DMS 273 treated with DMSO at 0.1 percent for 48 hours (cell line): ENCODE measurements at regions not wholly inside any gene's neighbourhood (a gene's known extent, or its start where the extent isn't known, plus 50 kb on each side); places are given as distances from the start of the nearest gene placed in this dataset.
"Not testable (repeated sequence)": the region's sequence is repeated elsewhere in the genome, so short reads cannot be mapped to it uniquely, and the experiment has no call there.

Experiments used
- DNase-seq: peaks from one replicate; lab custom pipeline; 2025; lab: John Stamatoyannopoulos, UW

GRCh38 chr14:97074456-97074855, 277.3 kb downstream of the VRK1 start:
- no peak for DNase-seq

DNA sequence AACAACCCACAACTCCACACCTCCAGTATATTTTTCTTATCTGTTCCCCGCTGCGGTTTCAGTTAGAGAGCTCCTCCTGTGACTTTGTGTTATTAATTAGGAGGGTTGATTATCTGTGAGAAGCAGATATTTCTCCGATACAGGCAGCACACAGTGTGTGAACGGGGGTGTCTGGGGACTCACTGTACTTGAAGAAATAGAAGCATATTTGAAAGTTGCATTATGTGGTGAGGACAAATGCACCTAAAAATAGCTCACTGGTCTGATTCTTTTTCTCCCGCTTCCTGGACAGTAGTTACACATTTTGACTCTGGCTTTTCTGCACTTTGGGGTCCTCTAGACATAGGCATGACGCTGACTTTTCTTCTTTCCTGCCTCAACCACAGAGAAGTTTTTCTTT, 277.7 kb downstream of the VRK1 start:
- DNase-seq: no peak

DNA sequence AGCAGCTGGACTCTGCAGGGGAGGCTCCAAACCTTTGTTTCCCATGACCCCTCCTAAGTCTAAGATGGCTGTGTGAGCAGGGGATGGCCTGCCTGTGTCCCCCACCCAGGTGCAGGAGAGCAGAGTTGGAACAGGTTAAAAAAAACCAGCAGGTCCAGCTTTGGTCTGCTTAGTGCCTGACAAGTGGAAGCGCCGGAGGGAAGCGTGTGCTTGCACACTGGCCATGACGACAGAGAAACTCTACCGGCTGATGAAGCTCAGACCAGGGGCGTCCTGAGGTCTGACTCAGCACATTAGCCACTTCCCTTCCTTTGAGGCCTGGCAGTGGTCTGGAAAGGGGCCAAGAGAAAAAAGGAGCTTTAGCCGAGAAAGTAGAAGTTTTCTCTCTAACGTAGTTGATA, 280.1 kb downstream of the VRK1 start:
- DNase-seq: no peak

- no peak for DNase-seq
These were observed 280.5 kb downstream of the VRK1 start for GRCh38 chr14:97077687-97078086.

DNA sequence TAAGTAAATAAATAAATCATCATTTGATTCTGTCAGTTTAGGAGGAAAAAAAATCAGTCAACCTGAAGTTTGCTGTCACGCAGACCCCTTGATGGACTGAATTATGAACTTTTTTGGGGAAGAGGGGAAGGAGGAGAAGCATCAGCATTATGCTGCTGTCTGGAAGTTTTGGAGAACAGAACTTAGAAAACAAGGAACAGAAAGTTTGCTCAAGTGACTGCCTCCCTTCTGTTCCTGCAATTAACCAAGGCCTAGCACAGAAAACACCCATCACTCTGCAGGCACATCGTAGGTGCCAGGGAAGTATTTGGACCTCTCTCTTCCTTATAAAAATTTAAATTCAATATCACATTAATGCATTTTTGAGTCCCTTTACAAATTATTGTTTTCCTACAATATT, 283.8 kb downstream of the VRK1 start:
- no peak for DNase-seq

DNA sequence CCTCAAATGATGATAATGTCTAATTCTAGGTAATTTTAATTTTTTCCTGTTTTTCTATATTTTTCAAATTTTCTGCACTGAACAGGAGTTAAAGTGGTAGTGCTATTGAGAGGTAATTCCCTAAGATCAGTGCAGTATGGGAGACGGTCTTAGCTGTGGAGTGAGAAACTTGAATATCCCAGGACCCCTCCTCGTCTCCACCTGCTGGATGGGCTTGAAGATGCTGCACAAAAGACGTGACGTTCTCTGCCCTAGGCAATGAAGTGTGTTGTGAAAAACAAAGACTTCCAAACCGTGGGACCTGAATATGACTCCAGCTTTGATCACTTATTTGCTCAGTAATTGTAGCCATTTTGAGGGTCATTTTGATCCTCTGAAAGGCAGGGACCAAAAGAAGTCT, 298.1 kb downstream of the VRK1 start:
- DNase-seq: no peak

DNA sequence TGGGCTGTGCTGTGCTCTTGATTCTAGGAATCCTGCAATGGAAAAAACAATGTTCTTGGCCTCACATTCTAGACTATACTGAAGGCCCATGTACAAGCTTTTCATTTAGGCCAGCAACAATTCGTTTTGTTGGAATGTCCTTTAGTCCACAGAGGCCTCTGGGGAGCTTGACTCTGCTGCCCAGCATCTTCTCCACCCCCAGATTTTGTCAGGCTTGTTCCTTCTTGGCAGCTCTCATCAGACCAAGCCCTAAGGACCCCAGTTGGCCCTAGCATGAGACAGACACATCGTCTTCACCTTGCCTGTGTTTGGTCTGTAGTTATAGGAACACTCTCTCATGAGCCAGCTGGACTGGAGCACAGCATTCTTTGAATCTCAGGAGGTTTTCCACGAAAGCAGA, 300.1 kb downstream of the VRK1 start:
- DNase-seq: no peak

DNA sequence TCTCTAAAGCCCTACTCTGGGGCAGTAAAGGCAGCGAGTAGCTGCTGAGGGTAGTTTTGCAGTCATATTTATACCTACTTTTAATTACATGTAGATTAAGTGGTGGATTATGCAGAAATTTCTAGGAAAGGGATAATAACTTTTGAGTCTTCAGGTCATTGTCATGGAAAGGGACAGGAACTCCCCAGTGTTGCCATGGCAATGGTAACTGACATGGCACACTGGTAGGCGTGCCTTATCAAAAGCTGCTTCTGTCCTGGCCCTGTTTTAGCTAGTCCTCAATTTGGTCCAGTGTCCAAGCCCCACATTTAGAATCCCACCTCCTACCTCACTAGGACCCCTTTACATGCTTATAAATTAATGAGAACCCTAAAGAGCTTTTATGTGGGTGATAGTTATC, 303.1 kb downstream of the VRK1 start:
- no peak for DNase-seq

GRCh38 chr14:97101561-97101960, 304.4 kb downstream of the VRK1 start:
- DNase-seq: no peak

GRCh38 chr14:97104029-97104428, 306.8 kb downstream of the VRK1 start:
- DNase-seq: no peak

- no peak for DNase-seq
These were observed 309.0 kb downstream of the VRK1 start for GRCh38 chr14:97106166-97106565.

DNA sequence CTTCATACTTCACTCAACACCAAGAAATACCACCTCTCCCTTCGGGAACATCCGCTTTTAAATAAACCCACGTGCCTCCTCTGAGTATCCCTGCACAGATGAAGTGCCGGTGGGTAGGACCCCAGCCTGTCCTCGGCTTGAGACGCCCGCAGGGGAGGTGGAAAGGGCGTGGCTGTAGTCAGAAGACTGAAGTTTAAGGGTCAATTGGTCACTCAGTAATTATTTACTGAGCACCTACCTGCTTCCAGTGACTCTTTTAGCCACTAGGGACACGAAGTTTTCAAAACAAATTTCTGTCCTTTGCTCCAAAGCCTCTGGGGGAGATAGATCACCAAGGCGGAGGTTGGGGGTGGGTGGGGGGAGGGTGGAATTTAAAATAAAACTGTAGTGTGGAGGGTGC, 309.4 kb downstream of the VRK1 start:
- DNase-seq: no peak

- DNase-seq: no peak
These were observed 309.9 kb downstream of the VRK1 start for GRCh38 chr14:97107080-97107479.

- no peak for DNase-seq
These were observed 310.6 kb downstream of the VRK1 start for GRCh38 chr14:97107760-97108159.

- no peak for DNase-seq
These were observed 312.1 kb downstream of the VRK1 start for GRCh38 chr14:97109234-97109633.

GRCh38 chr14:97113339-97113738, 316.2 kb downstream of the VRK1 start:
- no peak for DNase-seq

- DNase-seq: no peak
These were observed 319.4 kb downstream of the VRK1 start for GRCh38 chr14:97116546-97116945.

DNA sequence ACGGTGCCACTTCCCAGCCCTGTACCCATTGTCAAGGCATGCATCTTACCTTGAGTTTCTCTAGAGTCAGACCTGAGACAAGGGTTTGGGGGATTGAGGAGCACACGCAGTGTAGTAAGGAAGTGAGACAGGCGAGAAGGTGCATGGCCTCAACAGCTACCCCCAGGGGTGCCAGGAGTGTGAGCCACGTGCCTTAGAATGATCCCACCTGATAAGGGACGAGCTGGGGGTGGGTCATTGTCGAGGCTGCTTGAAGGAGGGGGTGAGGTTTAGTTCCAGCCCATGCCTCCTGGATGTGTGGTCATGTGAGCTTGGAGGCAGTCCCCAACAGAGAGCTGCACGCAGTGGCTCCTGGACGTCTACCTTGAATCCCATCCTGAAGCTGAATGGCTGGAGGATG, 320.5 kb downstream of the VRK1 start:
- no peak for DNase-seq

DNA sequence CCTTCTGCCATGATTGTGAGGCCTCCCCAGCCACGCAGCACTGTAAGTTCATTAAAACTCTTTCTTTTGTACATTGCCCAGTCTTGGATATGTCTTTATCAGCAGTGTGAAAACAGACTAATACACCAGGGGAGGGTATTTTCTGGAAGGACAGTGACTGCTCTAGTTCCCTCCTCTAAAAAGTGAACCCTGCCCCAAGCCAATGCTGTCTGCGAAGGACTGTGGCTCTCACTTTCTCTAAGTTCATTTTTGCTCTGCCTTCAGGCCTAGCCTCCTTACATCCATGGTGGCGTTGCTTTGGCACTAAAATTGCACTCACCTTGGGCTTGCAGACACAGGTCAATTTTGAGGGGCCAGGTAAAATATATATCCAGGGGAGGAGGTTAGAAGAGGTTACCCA, 323.0 kb downstream of the VRK1 start:
- DNase-seq: no peak

DNA sequence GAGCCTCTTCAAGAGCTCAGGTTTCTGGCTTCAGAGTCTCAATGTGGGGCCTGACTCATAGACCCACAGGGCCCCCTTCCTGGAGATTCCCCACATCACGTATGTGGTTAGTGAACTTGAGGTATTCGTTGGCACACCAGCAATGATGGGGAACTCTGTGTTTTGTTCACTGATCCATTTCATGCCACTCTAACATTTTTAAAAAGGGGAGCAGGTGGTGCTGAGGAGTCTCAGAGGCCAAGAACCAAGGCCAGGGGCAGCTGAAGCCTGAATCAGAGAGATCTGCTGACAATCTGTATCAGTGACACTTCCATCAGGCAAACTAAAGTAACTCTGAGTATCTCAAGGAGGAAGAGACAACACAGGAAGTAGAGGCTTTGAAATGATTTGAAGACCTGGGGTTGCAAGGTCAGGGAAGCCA, 323.4 kb downstream of the VRK1 start:
- no peak for DNase-seq

- DNase-seq: no peak
These were observed 332.5 kb downstream of the VRK1 start for GRCh38 chr14:97129639-97130038.

DNA sequence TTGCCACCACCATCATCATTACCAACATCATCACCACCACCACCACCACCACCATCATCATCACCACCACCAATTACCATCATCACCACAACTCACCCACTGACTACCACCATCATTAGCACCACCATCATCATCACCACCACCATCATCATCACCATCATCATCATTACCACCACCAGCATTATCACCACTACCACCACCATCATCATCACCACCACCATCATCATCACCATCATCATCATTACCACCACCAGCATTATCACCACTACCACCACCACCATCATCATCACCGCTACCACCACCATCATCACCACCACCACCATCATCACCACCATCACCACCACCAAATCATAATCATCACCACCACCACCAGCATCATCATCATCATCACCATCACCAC, 338.7 kb downstream of the VRK1 start:
- not testable (repeated sequence) for DNase-seq

DNA sequence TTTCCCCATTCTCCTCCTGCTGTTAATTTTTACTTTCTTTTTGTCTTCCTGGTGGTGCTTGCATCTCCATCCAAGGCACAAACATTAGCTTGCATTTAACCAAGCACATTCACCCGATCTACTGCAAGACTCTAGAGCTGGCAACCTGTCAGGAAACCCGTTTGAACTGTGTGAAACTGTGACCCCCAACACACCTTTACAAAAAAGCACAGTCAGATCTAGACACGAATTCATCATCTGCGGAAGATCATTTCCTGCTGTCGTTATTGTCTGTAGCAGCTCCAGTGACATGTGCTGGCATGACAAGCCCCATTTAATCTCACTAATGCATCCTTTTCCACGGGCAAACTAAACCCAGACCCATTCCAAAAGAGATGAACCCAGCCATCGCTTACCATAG, 340.5 kb downstream of the VRK1 start:
- DNase-seq: no peak

DNA sequence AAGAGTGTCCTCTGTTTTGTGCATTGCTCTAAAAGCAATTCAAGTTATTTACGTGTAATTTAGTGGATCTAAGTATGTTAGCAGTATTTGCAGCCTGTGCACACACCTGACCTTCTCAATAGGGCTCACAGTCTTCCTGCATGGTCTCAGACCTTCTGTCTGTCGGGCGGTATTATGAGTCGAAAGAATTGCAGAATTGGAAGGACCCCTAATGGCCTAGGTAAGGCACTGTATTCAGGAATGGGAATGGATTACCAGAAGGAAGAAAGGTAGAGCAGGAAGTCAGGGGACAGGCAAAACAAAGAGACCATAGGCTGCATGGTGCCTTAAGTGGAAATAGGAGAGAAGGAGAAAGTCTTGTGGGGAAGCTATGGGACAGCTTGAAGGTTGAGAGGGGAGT, 341.6 kb downstream of the VRK1 start:
- no peak for DNase-seq

GRCh38 chr14:97143011-97143410, 345.8 kb downstream of the VRK1 start:
- no peak for DNase-seq
